Caco-2 (cell line): ENCODE measurements at regions not wholly inside any gene's neighbourhood (a gene's known extent, or its start where the extent isn't known, plus 50 kb on each side); places are given as distances from the start of the nearest gene placed in this dataset.

Source experiments
- BruUV-seq: library from RNA; stranded (reverse); fragments of 400-500 nt; replicated peaks from 2 replicates; lab custom pipeline; 2021; lab: Mats Ljungman, UMichigan
- CTCF ChIA-PET: fragments of 300-600 bp; sonication (Branson Sonifier 250); formaldehyde crosslinking; loops from one replicate; lab custom pipeline; 2022; ENCODE audit warnings: antibody characterized with exemption; lab: Charles Lee
- POLR2A ChIA-PET: fragments of 300-600 bp; sonication (Branson Sonifier 250); formaldehyde crosslinking; loops from one replicate; lab custom pipeline; 2022; ENCODE audit warnings: antibody characterized with exemption; lab: Charles Lee
- DNase-seq, 2 experiments: peaks; one replicate each; pipeline versions ENCODE4 v3.0.0 to v3.0.0-alpha.2; 2020 to 2022
- H3K27me3 ChIP-seq: replicated peaks from 2 replicates; pipeline ENCODE4 v1.6.0; 2011; ENCODE audit warnings: low read length; ENCODE audit not compliant: control insufficient read depth, insufficient read depth
- H3K36me3 ChIP-seq: 2 replicates; pipeline ENCODE4 v1.5.1; 2011; ENCODE audit warnings: low read length; ENCODE audit not compliant: control insufficient read depth, insufficient read depth
- H3K4me1 ChIP-seq: fragments of 250-450 bp; sonication (Bioruptor Pico); 2 replicates; pipeline ENCODE4 v1.5.1; 2020; ENCODE audit warnings: mild to moderate bottlenecking
- H3K4me3 ChIP-seq: 2 replicates; pipeline ENCODE4 v1.5.1; 2011; ENCODE audit warnings: low read depth, mild to moderate bottlenecking, control low read depth, low read length
- H3K9me3 ChIP-seq: fragments of 250-450 bp; sonication (Bioruptor Pico); 2 replicates; pipeline ENCODE4 v1.5.1; 2020; ENCODE audit warnings: mild to moderate bottlenecking, moderate library complexity
- H3K27ac Mint-ChIP-seq: one replicate; pipeline ENCODE4 v1.8.0; 2022; ENCODE audit warnings: mixed read lengths; ENCODE audit not compliant: unreplicated experiment
- H3K27me3 Mint-ChIP-seq: one replicate; pipeline ENCODE4 v1.8.0; 2022; ENCODE audit warnings: mixed read lengths; ENCODE audit not compliant: insufficient read depth, unreplicated experiment
- H3K36me3 Mint-ChIP-seq: one replicate; pipeline ENCODE4 v1.8.0; 2022; ENCODE audit warnings: mild to moderate bottlenecking, mixed read lengths; ENCODE audit not compliant: insufficient read depth, unreplicated experiment
- H3K4me1 Mint-ChIP-seq: one replicate; pipeline ENCODE4 v1.8.0; 2022; ENCODE audit warnings: low read depth, mixed read lengths; ENCODE audit not compliant: unreplicated experiment
- H3K4me3 Mint-ChIP-seq: one replicate; pipeline ENCODE4 v1.8.0; 2022; ENCODE audit warnings: mild to moderate bottlenecking, moderate library complexity, mixed read lengths; ENCODE audit not compliant: unreplicated experiment
- H3K9me3 Mint-ChIP-seq: one replicate; pipeline ENCODE4 v1.8.0; 2022; ENCODE audit warnings: mixed read lengths; ENCODE audit not compliant: unreplicated experiment
- CTCF ChIP-seq, 2 experiments: fragments of 200-600 bp in 1 of 2; IDR thresholded peaks; 1 replicate in 1 of 2; 2 replicates in 1 of 2; pipeline versions ENCODE4 v1.5.1 to v1.8.0; 2011 to 2022; ENCODE audit warnings: antibody characterized with exemption in 1 of 2, control low read depth in 1 of 2, inconsistent platforms in 1 of 2, low read depth in 1 of 2, low read length in 1 of 2, mild to moderate bottlenecking in 1 of 2, moderate library complexity in 1 of 2; ENCODE audit not compliant: insufficient read depth in 1 of 2, severe bottlenecking in 1 of 2, unreplicated experiment in 1 of 2
- intact Hi-C: fragments of 100-400 bp; cut with micrococcal nuclease; formaldehyde crosslinking; loops from one replicate; pipeline ENCODE4 v1.10.0; 2022; ENCODE audit not compliant: unreplicated experiment

GRCh38 chr3:81043660-81044199 is 717.7 kb downstream of the GBE1 start:
- Mint-ChIP-seq H3K9me3 (no peaks in the 10 kb centered on the region), H3K4me1 (peaks cover 7% of the 10 kb centered on the region), H3K27me3 (no peaks in the 10 kb centered on the region), H3K27ac (no peak overlapping the region), H3K4me3 (no peak overlapping the region), H3K36me3 (no peaks in the 10 kb centered on the region)
- intact Hi-C loops: no loop called here
- Histone ChIP-seq H3K4me3 (no peak overlapping the region), H3K27me3 (no peaks in the 10 kb centered on the region), H3K9me3 (no peaks in the 10 kb centered on the region), H3K36me3 (no peaks in the 10 kb centered on the region), H3K4me1 (peaks cover 3% of the 10 kb centered on the region; the same call in 1 of the 2 replicates)
- ChIA-PET POLR2A (no interaction called here), CTCF (no interaction called here)
- no peak for TF ChIP-seq CTCF (IDR thresholded peaks at IDR 0.05; ENCODE audit: insufficient read depth in 1 of 2, low read depth in 1 of 2, low read length in 1 of 2, severe bottlenecking in 1 of 2, unreplicated experiment in 1 of 2)
- BruUV-seq: no TSS peak
- no peak for DNase-seq

- no peaks in the 10 kb centered on the region for H3K27me3 Mint-ChIP-seq
- H3K36me3 ChIP-seq: no peaks in the 10 kb centered on the region
- no TSS peak for BruUV-seq
- H3K4me3 ChIP-seq: no peak overlapping the region
- no peak for DNase-seq
- ChIA-PET POLR2A (no interaction called here), CTCF (no interaction called here)
- intact Hi-C loops: no loop called here
- H3K27ac Mint-ChIP-seq: no peak overlapping the region
- no peak overlapping the region for H3K4me3 Mint-ChIP-seq
- no peaks in the 10 kb centered on the region for H3K9me3 ChIP-seq
- peaks cover 7% of the 10 kb centered on the region for H3K4me1 Mint-ChIP-seq
- TF ChIP-seq CTCF (IDR thresholded peaks at IDR 0.05; ENCODE audit: insufficient read depth in 1 of 2, low read depth in 1 of 2, low read length in 1 of 2, severe bottlenecking in 1 of 2, unreplicated experiment in 1 of 2): no peak
- H3K4me1 ChIP-seq: peaks cover 3% of the 10 kb centered on the region; the same call in 1 of the 2 replicates
- no peaks in the 10 kb centered on the region for H3K27me3 ChIP-seq
- no peaks in the 10 kb centered on the region for H3K36me3 Mint-ChIP-seq
- H3K9me3 Mint-ChIP-seq: no peaks in the 10 kb centered on the region
Observed at GRCh38 chr3:81043009-81043408, 718.4 kb downstream of the GBE1 start.

- Histone ChIP-seq H3K27me3 (no peaks in the 10 kb centered on the region), H3K9me3 (no peaks in the 10 kb centered on the region), H3K4me1 (peaks cover 3% of the 10 kb centered on the region; the same call in 1 of the 2 replicates), H3K4me3 (no peak overlapping the region), H3K36me3 (no peaks in the 10 kb centered on the region)
- no peak for DNase-seq
- no peak overlapping the region for H3K4me3 Mint-ChIP-seq
- peaks cover 7% of the 10 kb centered on the region for H3K4me1 Mint-ChIP-seq
- CTCF ChIA-PET: no interaction called here
- TF ChIP-seq CTCF (IDR thresholded peaks at IDR 0.05; ENCODE audit: insufficient read depth in 1 of 2, low read depth in 1 of 2, low read length in 1 of 2, severe bottlenecking in 1 of 2, unreplicated experiment in 1 of 2): no peak
- H3K27ac Mint-ChIP-seq: no peak overlapping the region
- H3K27me3 Mint-ChIP-seq: no peaks in the 10 kb centered on the region
- no peaks in the 10 kb centered on the region for H3K9me3 Mint-ChIP-seq
- no TSS peak for BruUV-seq
- intact Hi-C loops: no loop called here
- POLR2A ChIA-PET: no interaction called here
- H3K36me3 Mint-ChIP-seq: no peaks in the 10 kb centered on the region
Observed at GRCh38 chr3:81041331-81041730, 720.1 kb downstream of the GBE1 start.
